ENCODE measurements at regions not wholly inside any gene's neighbourhood (a gene's known extent, or its start where the extent isn't known, plus 50 kb on each side); places are given as distances from the start of the nearest gene placed in this dataset.

DNA sequence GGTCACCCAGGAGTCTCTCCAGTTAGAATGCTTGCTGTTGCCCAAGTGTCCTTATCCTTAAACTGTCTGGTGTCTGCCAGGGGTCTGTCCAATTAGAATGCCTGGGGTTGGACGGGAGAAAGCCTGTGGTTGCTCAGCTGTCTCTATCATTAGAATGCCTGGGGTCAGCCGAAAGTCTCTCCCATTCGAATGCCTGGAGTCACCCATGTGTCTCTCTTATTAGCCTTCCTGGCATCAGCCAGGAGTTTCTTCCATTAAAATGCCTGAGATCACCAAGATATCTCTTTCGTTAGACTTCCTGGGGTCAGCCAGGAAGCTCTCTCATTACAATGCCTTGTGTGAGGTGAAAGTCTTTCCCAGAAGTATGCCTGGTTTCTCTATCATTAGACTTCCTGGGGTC, 1521.0 kb downstream of the UQCRFS1 start:
- Mint-ChIP-seq H3K9me3 (peaks cover 44% of the 10 kb centered on the region), H3K27ac (no peak overlapping the region), H3K4me3 (no peak overlapping the region), H3K36me3 (ENCODE audit: low read depth) (no peaks in the 10 kb centered on the region), H3K4me1 (no peaks in the 10 kb centered on the region), H3K27me3 (no peaks in the 10 kb centered on the region)
- intact Hi-C loops (cut with micrococcal nuclease): no loop called here
- DNase-seq: no peak

DNA sequence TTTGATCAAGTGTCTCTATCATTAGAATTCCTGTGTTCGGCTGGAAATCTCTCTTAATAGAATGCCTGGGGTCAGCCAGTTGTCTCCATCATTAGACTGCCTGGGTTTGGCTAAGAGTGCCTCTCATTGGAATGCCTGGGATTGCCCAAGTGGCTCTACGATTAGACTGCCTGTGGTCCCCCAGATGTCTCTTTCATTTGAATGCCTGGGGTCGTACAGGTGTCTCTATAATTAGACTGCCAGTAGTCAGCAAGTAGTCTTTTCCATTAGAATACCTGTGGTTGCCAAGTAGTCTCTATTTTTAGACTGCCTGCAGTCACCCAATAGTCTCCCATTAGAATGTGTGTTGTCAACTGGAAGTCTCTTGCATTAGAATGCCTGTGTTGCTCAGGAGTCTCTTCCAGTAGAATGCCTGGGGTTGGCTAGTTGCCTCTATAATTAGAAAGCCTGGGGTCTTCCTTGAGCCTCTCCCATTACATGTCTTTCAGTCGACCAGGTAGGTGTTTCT, 1523.2 kb downstream of the UQCRFS1 start:
- no peaks in the 10 kb centered on the region for H3K27me3 Mint-ChIP-seq

DNA sequence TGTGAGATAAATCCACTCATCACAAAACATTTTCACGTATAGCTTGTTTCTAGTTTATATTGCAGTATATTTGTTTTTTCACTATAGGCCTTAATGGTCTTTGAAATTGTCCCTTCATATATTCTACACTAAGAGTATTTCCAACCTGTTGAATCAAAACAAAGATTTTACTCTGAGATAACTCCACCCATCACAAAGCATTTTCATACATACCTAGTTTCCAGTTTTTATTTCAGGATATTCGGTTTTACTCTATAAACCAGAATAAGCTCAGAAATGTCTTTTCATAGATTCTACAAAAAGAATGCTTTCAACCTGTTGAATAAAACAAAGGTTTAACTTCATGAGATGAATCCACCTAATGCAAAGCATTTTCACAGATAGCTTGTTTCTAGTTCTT, 1528.7 kb downstream of the UQCRFS1 start:
- H3K9me3 Mint-ChIP-seq: peaks cover 11% of the 10 kb centered on the region
- H3K4me3 Mint-ChIP-seq: no peak overlapping the region
- no peaks in the 10 kb centered on the region for H3K36me3 Mint-ChIP-seq (ENCODE audit: low read depth)
- intact Hi-C loops (cut with micrococcal nuclease): no loop called here
- no peak for DNase-seq
- H3K27ac Mint-ChIP-seq: no peak overlapping the region
- no peaks in the 10 kb centered on the region for H3K27me3 Mint-ChIP-seq
- H3K4me1 Mint-ChIP-seq: no peaks in the 10 kb centered on the region

More for the DNA sequence above, 1523.2 kb downstream of the UQCRFS1 start:
- Mint-ChIP-seq H3K9me3 (peaks cover 35% of the 10 kb centered on the region), H3K4me3 (no peak overlapping the region), H3K27ac (no peak overlapping the region), H3K36me3 (ENCODE audit: low read depth) (no peaks in the 10 kb centered on the region), H3K4me1 (no peaks in the 10 kb centered on the region)
- DNase-seq: no peak
- intact Hi-C loops (cut with micrococcal nuclease): no loop called here

DNA sequence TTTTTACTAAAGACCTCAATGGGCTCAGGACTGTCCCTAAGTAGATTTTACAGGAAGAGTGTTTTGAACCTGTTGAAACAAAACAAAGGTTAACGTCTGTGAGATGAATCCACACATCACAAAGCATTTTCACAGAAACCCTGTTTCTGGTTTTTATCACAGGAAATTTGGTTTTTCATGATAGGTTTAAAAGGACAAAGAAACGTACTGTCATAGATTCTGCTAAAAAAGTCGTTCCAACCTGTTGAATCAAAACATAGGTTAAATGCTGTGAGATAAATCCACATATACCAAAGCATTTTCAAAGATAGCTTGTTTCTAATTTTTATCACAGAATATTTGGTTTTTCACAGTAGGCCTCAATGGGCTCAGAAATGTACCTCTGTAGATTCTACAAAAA, 1531.0 kb downstream of the UQCRFS1 start:
- DNase-seq: no peak
- no peak overlapping the region for H3K27ac Mint-ChIP-seq
- H3K9me3 Mint-ChIP-seq: peaks cover 19% of the 10 kb centered on the region
- no peaks in the 10 kb centered on the region for H3K4me1 Mint-ChIP-seq
- no peaks in the 10 kb centered on the region for H3K27me3 Mint-ChIP-seq
- intact Hi-C loops (cut with micrococcal nuclease): no loop called here
- H3K4me3 Mint-ChIP-seq: no peak overlapping the region
- no peaks in the 10 kb centered on the region for H3K36me3 Mint-ChIP-seq (ENCODE audit: low read depth)

DNA sequence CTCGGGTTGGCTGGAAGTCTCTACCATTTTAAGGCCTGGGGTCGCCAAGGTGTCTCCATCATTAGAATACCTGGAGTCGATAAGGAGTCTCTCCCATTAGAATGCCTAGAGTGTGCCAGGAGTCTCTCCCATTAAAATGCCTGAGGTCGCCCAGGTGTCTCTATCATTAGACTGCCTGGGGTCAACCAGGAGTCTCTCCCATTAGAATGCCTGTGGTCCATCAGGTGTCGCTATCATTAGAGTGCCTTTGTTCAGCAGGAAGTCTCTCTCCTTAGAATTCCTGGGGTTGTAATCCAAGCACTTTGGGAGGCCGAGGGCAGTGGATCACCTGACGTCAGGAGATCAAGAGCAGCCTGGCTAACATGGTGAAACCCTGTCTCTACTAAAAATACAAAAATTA, 1533.0 kb downstream of the UQCRFS1 start:
- peaks cover 33% of the 10 kb centered on the region for H3K9me3 Mint-ChIP-seq
- DNase-seq: no peak
- no peak overlapping the region for H3K4me3 Mint-ChIP-seq
- H3K36me3 Mint-ChIP-seq (ENCODE audit: low read depth): no peaks in the 10 kb centered on the region
- no peaks in the 10 kb centered on the region for H3K27me3 Mint-ChIP-seq
- intact Hi-C loops (cut with micrococcal nuclease): no loop called here
- H3K4me1 Mint-ChIP-seq: no peaks in the 10 kb centered on the region
- no peak overlapping the region for H3K27ac Mint-ChIP-seq

DNA sequence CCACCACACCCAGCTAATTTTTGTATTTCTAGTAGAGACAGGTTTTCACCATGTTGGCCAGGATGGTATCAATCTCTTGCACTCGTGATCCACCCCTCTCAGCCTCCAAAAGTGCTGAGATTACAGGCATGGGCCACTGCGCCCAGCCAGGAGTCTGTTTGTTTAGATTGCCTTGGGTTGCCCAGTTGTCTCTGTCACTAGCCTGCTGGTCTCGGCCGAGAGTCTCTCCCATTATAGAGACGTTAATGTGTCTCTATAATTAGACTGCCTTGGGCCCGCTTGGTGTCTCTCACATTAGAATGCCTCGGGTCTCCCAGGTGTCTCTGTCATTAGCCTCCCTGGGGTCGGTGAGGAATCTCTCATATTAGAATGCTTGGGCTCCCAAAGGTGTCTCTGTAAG, 1533.6 kb downstream of the UQCRFS1 start:
- Mint-ChIP-seq H3K9me3 (peaks cover 30% of the 10 kb centered on the region), H3K27ac (no peak overlapping the region), H3K4me1 (no peaks in the 10 kb centered on the region), H3K36me3 (ENCODE audit: low read depth) (no peaks in the 10 kb centered on the region), H3K4me3 (no peak overlapping the region), H3K27me3 (no peaks in the 10 kb centered on the region)
- intact Hi-C loops (cut with micrococcal nuclease): no loop called here
- DNase-seq: peak; percentile 19

DNA sequence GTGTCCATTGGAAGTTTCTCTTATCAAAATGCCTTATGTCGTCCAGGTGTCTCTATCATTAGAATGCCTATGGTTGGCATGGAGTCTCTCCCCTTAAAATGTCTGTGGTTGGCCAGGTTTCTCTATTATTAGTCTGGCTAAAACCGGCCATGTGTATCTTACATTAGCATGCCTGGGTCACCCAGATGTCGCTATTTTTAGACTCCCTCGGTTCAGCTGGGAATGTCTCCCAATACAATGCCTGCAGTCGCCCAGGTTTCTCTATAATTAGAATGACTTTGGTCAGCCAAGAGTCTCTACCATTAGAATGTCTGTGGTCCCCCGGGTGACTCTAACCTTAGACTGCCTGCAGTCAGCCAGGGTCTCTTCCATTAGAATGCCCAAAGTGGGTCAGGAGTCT, 1536.1 kb downstream of the UQCRFS1 start:
- Mint-ChIP-seq H3K27me3 (no peaks in the 10 kb centered on the region), H3K9me3 (peaks cover 46% of the 10 kb centered on the region), H3K36me3 (ENCODE audit: low read depth) (no peaks in the 10 kb centered on the region), H3K4me3 (no peak overlapping the region), H3K27ac (no peak overlapping the region), H3K4me1 (no peaks in the 10 kb centered on the region)
- DNase-seq: no peak
- intact Hi-C loops (cut with micrococcal nuclease): no loop called here

DNA sequence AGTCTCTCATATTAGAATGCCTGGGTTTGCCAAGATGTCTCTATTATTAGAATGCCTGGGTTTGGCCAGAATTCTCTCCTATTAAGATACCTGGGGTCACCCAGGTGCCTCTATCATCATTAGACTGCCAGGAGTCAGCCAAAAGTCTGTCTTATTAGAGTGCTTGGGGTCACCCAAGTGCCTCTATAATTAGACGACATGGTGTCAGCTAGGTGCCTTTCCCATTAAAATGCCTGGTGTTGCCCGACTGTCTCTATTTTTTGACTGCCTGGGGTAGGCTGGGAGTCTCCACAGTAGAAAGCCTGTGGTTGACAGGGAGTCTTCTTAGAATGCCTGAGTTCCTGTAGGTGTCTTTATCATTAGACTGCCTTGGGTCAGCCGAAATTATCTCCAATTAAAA, 1536.6 kb downstream of the UQCRFS1 start:
- intact Hi-C loops (cut with micrococcal nuclease): no loop called here
- Mint-ChIP-seq H3K4me3 (no peak overlapping the region), H3K36me3 (ENCODE audit: low read depth) (no peaks in the 10 kb centered on the region), H3K4me1 (no peaks in the 10 kb centered on the region), H3K27me3 (no peaks in the 10 kb centered on the region), H3K9me3 (peaks cover 49% of the 10 kb centered on the region), H3K27ac (no peak overlapping the region)
- DNase-seq: peak; percentile 35

DNA sequence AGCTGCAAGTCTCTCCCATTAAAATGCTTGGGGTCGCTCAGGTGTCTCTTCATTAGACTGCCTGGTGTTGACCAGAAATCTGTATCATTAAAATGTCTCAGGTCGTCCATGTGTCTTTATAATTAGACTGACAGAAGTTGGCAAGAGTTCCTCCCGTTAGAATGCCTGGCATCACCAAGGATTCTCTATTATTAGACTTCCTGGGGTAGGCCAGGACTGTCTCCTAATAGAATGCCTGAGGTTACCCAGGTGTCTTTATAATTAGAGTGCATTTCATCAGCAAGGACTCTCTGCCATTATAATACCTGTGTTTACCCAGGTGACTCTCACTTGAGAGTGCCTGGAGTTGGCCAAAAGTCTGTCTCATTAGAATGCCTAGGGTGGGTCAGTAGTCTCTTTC, 1537.2 kb downstream of the UQCRFS1 start:
- Mint-ChIP-seq H3K36me3 (ENCODE audit: low read depth) (no peaks in the 10 kb centered on the region), H3K4me1 (no peaks in the 10 kb centered on the region), H3K27ac (no peak overlapping the region), H3K4me3 (no peak overlapping the region), H3K9me3 (peaks cover 55% of the 10 kb centered on the region), H3K27me3 (no peaks in the 10 kb centered on the region)
- intact Hi-C loops (cut with micrococcal nuclease): no loop called here
- no peak for DNase-seq

DNA sequence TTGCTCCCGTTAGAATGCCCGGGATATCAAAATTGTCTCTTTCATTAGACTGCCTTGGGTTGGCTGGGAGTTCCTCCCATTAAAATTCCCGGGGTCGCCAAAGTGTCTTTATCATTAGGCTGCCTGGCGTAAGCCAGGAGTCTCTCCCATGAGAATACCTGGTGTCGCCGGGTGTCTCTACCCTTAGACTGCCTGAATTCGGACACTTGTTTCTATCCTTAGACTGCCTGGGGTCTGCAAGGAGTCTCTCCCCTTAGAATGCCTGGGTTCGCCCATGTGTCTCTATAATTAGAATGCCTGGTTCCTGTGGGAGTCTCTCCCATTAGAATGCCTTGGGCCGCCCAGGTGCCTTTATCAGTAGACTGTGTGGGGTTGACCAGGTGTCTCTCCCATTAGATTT, 1538.2 kb downstream of the UQCRFS1 start:
- H3K4me1 Mint-ChIP-seq: no peaks in the 10 kb centered on the region
- peak; percentile 32 for DNase-seq
- intact Hi-C loops (cut with micrococcal nuclease): no loop called here
- peaks cover 58% of the 10 kb centered on the region for H3K9me3 Mint-ChIP-seq
- no peaks in the 10 kb centered on the region for H3K36me3 Mint-ChIP-seq (ENCODE audit: low read depth)
- H3K27me3 Mint-ChIP-seq: no peaks in the 10 kb centered on the region
- H3K27ac Mint-ChIP-seq: no peak overlapping the region
- H3K4me3 Mint-ChIP-seq: no peak overlapping the region

DNA sequence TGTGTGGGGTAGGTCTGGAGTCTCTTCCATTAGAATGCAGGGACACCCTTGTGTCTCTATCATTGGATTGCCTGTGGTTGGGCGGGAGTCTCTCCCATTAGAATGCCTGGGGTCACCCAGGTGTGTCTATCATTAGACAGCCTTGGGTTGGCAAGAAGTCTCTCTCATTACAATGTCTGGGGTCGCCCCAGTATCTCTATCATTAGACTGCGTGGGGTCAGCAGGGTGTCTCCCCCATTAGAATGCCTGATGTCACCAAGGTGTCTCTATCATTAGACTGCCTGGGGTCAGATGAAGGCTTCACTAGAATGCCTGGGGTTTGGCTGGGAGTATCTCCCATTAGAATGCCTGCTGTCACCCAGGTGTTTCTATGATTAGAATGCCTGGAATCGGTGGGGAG, 1539.0 kb downstream of the UQCRFS1 start:
- no peaks in the 10 kb centered on the region for H3K4me1 Mint-ChIP-seq
- intact Hi-C loops (cut with micrococcal nuclease): no loop called here
- no peak overlapping the region for H3K27ac Mint-ChIP-seq
- H3K4me3 Mint-ChIP-seq: no peak overlapping the region
- peak; percentile 26 for DNase-seq
- no peaks in the 10 kb centered on the region for H3K36me3 Mint-ChIP-seq (ENCODE audit: low read depth)
- peaks cover 59% of the 10 kb centered on the region for H3K9me3 Mint-ChIP-seq
- H3K27me3 Mint-ChIP-seq: no peaks in the 10 kb centered on the region

DNA sequence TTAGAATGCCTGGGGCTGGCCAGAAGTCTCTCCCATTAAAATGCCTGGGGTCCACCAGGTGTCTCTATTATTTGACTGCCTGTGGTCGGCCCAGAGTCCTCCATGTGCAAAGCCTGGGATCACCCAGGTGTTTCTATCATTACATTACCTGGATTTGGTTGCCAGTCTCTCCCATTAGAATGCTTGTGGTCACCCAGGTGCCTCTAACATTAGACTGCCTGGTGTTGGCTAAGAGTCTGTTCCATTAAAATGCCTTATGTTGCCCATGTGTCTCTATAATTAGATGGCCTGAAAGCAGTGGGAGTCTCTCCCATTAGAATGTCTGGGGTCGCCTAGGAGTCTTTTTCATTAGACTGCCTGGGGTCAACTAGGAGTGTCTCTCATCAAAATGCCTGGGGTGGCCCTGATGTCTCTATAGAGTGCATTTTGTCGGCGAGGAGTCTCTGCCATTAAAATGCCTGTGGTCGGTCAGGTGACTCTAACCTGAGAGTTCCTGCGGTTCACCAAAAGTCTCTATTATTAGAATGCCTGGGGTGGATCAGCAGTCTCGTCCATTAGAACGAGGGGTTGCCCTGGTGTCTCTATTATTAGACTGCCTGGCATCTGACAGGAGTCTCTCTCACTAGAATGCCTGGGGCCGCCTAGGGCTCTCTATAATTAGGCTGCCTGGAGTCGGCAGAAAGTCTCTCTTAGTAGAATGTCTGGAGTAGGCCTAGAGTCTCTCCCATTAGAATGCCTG, 1540.5 kb downstream of the UQCRFS1 start:
- no peaks in the 10 kb centered on the region for H3K4me1 Mint-ChIP-seq
- H3K36me3 Mint-ChIP-seq (ENCODE audit: low read depth): no peaks in the 10 kb centered on the region
- intact Hi-C loops (cut with micrococcal nuclease): no loop called here
- no peaks in the 10 kb centered on the region for H3K27me3 Mint-ChIP-seq
- peak; percentile 30 for DNase-seq
- no peak overlapping the region for H3K27ac Mint-ChIP-seq
- no peak overlapping the region for H3K4me3 Mint-ChIP-seq
- H3K9me3 Mint-ChIP-seq: peaks cover 55% of the 10 kb centered on the region

DNA sequence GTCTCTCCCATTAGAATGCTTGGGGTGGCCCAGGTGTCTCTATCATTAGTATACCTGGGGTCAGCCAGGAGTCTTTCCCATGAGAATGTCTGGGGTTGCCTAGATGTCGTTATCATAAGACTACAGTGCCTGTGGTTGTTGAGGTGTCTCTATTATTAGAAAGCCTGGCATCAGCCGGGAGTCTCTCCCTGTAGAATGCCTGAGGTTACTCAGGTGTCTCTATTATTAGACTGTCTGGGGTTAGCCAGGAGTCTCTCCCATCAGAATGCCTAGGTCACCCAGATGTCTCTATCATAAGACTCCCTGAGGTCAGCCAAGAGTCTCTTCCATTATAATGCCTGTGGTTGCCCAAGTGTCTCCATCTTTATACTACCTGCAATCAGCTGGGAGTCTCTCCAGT, 1541.1 kb downstream of the UQCRFS1 start:
- no peak overlapping the region for H3K27ac Mint-ChIP-seq
- intact Hi-C loops (cut with micrococcal nuclease): no loop called here

DNA sequence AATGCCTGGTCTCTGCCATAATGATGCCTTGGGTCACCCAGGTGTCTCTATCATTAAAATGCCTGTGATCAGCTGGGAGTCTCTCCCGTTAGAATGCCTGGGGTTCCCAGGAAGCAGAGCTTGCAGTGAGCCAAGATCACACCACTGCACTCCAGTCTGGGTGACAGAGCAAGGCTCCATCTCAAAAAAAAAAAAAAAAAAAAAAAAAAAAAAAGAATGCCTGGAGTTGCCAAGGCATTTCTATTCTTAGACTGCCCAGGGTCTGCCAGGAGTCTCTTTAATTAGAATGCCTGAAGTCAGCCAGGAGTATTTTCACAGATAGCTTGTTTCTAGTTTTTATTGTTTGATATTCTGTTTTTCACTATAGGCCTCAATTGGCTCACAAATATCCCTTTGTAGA, 1552.5 kb downstream of the UQCRFS1 start:
- H3K27me3 Mint-ChIP-seq: no peaks in the 10 kb centered on the region
- intact Hi-C loops (cut with micrococcal nuclease): no loop called here
- H3K27ac Mint-ChIP-seq: no peak overlapping the region
- no peak overlapping the region for H3K4me3 Mint-ChIP-seq
- H3K36me3 Mint-ChIP-seq (ENCODE audit: low read depth): no peaks in the 10 kb centered on the region
- no peaks in the 10 kb centered on the region for H3K4me1 Mint-ChIP-seq
- H3K9me3 Mint-ChIP-seq: peaks cover 22% of the 10 kb centered on the region
- DNase-seq: no peak

More for the DNA sequence above, 1541.1 kb downstream of the UQCRFS1 start:
- Mint-ChIP-seq H3K27me3 (no peaks in the 10 kb centered on the region), H3K9me3 (peaks cover 51% of the 10 kb centered on the region), H3K4me3 (no peak overlapping the region), H3K4me1 (no peaks in the 10 kb centered on the region), H3K36me3 (ENCODE audit: low read depth) (no peaks in the 10 kb centered on the region)
- DNase-seq: peak; percentile 30

All from activated CD4-positive, alpha-beta T cell treated with anti-CD3 and anti-CD28 coated beads, Interleukin-2, amount 10 ng/mL, durations not matched to agents 24 days and 14 days (primary cell).